ENCODE measurements at regions not wholly inside any gene's neighbourhood (a gene's known extent, or its start where the extent isn't known, plus 50 kb on each side); places are given as distances from the start of the nearest gene placed in this dataset.

GRCh38 chr20:19074356-19074755, 138.1 kb upstream of the SLC24A3 start:
- 25% methylated on average over 1 of the region's 1 CpG; no CpG with 5 or more reads in 1 of the 2 experiments for WGBS, 2 experiments (ENCODE audit: extremely low coverage in 1 of 2, insufficient coverage in 1 of 2, insufficient read length in 1 of 2, insufficient replicate concordance in 2 of 2, low coverage in 1 of 2, low lambda C conversion rate in 2 of 2, missing lambda C conversion rate in 1 of 2)
- POLR2A ChIA-PET (ENCODE audit: partially characterized antibody), result no interaction called here
- no peak overlapping the region for H2BK12ac ChIP-seq (ENCODE audit: low read depth, low read length)

More at GRCh38 chr20:19074356-19074755, 138.1 kb upstream of the SLC24A3 start:
- no peak overlapping the region for H3K4me3 ChIP-seq (ENCODE audit: extremely low read depth in 1 of 4, insufficient read depth in 2 of 4, low read depth in 3 of 4, low read length in 4 of 4)
- no peak overlapping the region for H3K14ac ChIP-seq (ENCODE audit: insufficient read length)
- H3K27me3 ChIP-seq (replicated peaks in 1 of 4; ENCODE audit: control insufficient read depth in 3 of 4, extremely low read depth in 1 of 4, insufficient read depth in 3 of 4, low read length in 3 of 4), result no peaks in the 10 kb centered on the region
- no peaks in the 10 kb centered on the region for H3K9me3 ChIP-seq (ENCODE audit: insufficient read depth in 2 of 2, low read depth in 1 of 2, low read length in 1 of 2)
- DNase-seq (ENCODE audit: low read depth in 1 of 2, low spot score in 2 of 2) (peak in 1 of 2 experiments; percentile 33), FAIRE-seq (no peak)
- H2BK5ac ChIP-seq (ENCODE audit: low read depth, low read length), result no peak overlapping the region
- no peaks in the 10 kb centered on the region for H3K79me2 ChIP-seq (ENCODE audit: control insufficient read depth in 1 of 2, insufficient read depth in 2 of 2, low read length in 2 of 2)
- TF ChIP-seq KDM4A (IDR thresholded peaks at IDR 0.05; ENCODE audit: low read depth, low read length, severe bottlenecking) (no peak), BCL11A (IDR thresholded peaks at IDR 0.05; ENCODE audit: low read depth in 2 of 2, low read length in 2 of 2) (no peak), CTCF (IDR thresholded peaks at IDR 0.05; ENCODE audit: control extremely low read depth in 1 of 3, insufficient read depth in 1 of 3, low read depth in 1 of 3, low read length in 3 of 3) (no peak), PHF8 (conservative IDR thresholded peaks at IDR 0.05; ENCODE audit: low read depth, low read length) (no peak), NANOG (IDR thresholded peaks at IDR 0.05; ENCODE audit: insufficient read depth, low read depth, low read length, poor library complexity, severe bottlenecking) (no peak), POU5F1 (IDR thresholded peaks at IDR 0.05; ENCODE audit: low read depth, low read length) (no peak), RBBP5 (IDR thresholded peaks at IDR 0.05; ENCODE audit: borderline replicate concordance, low read depth, low read length) (no peak), KDM1A (IDR thresholded peaks at IDR 0.05; ENCODE audit: borderline replicate concordance, low read length) (no peak), E2F6 (IDR thresholded peaks at IDR 0.05) (no peak), CBX5 (IDR thresholded peaks at IDR 0.05; ENCODE audit: low read depth, low read length) (no peak)
- no peak overlapping the region for H3K9ac ChIP-seq (replicated peaks in 1 of 4; ENCODE audit: extremely low read depth in 1 of 4, low read depth in 3 of 4, low read length in 3 of 4)
- H3K56ac ChIP-seq (replicated peaks; ENCODE audit: insufficient read length, low read depth, low read length), result no peak overlapping the region
- H2BK20ac ChIP-seq (ENCODE audit: low read length), result no peak overlapping the region
- H3K4me2 ChIP-seq (ENCODE audit: insufficient read depth in 1 of 2, low read depth in 2 of 2, low read length in 2 of 2), result no peak overlapping the region
- no peak overlapping the region for H4K8ac ChIP-seq (ENCODE audit: extremely low read depth, insufficient read depth, low read length)
- no peak overlapping the region for H2AK5ac ChIP-seq (ENCODE audit: low read depth, low read length)
- CTCF ChIA-PET (ENCODE audit: partially characterized antibody), result interaction anchor here (0.7 to 4.8 kb wide), 23 partner anchors 8 to 588 kb away, joined by 3 to 33 read pairs (median 5); no protein-coding TSS in a partner anchor
- H3K79me1 ChIP-seq (ENCODE audit: low read depth, low read length), result no peaks in the 10 kb centered on the region
- H3K18ac ChIP-seq (ENCODE audit: extremely low read depth, low read length), result no peak overlapping the region
- H4K20me1 ChIP-seq (replicated peaks in 1 of 2; ENCODE audit: control insufficient read depth in 1 of 2, insufficient read depth in 2 of 2, low read length in 2 of 2), result no peaks in the 10 kb centered on the region
- H4K5ac ChIP-seq (ENCODE audit: insufficient read length, low read depth, low read length), result no peak overlapping the region
- no peaks in the 10 kb centered on the region for H3K36me3 ChIP-seq (ENCODE audit: control insufficient read depth in 2 of 4, insufficient read depth in 4 of 4, low read length in 3 of 4)
- no peak overlapping the region for H3K4ac ChIP-seq (replicated peaks; ENCODE audit: insufficient read length, low read depth, low read length)
- no peak overlapping the region for H3K27ac ChIP-seq (ENCODE audit: low read depth, low read length)
- H2BK120ac ChIP-seq (replicated peaks; ENCODE audit: low read depth, low read length), result no peak overlapping the region
- H3K23me2 ChIP-seq (ENCODE audit: low read depth, low read length), result no peaks in the 10 kb centered on the region; the same call in 1 of the 2 replicates
- no peak overlapping the region for H3K23ac ChIP-seq (ENCODE audit: insufficient read length)
- H4K91ac ChIP-seq (replicated peaks; ENCODE audit: insufficient read length, low read length), result no peak overlapping the region
- no peak overlapping the region for H2AFZ ChIP-seq (ENCODE audit: low read length)
- no peak overlapping the region for H2BK15ac ChIP-seq (ENCODE audit: low read length)
- H3K4me1 ChIP-seq (replicated peaks in 1 of 4; ENCODE audit: control insufficient read depth in 3 of 4, insufficient read depth in 4 of 4, low read length in 3 of 4), result no peaks in the 10 kb centered on the region

Data from H1 (cell line).